ENCODE measurements at regions not wholly inside any gene's neighbourhood (a gene's known extent, or its start where the extent isn't known, plus 50 kb on each side); places are given as distances from the start of the nearest gene placed in this dataset.

DNA sequence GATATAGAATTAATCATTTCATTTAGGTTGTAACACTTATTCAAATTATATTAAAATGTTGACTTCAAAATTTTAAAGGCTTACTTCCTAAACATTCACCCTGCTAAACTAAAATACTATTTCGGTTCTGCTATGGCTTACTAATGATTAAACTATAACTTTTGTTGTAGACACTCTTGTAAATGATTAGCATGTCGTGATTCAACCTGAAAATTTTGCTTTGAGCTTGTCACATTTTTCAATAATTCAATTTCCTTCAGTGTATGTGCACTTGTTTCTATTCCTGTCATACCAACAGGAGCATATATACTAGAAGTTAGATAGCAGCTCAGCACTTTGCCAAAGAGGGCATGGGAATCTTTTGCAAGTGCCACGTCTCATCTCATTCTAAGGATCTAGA lies 1018.8 kb downstream of the AMY1C start:
- Histone ChIP-seq H3K4me3 (no peak overlapping the region), H3K36me3 (no peaks in the 10 kb centered on the region), H3K9ac (no peak overlapping the region), H3K9me3 (ENCODE audit: low read depth) (no peaks in the 10 kb centered on the region), H3F3A (ENCODE audit: low read depth) (no peaks in the 10 kb centered on the region), H3K27ac (no peak overlapping the region), H3K4me1 (no peaks in the 10 kb centered on the region), H3K4me2 (no peak overlapping the region), H3K79me2 (ENCODE audit: low read depth) (no peaks in the 10 kb centered on the region), H4K20me1 (ENCODE audit: low read depth) (no peaks in the 10 kb centered on the region), H2AFZ (replicated peaks) (no peak overlapping the region), H3K27me3 (no peaks in the 10 kb centered on the region)
- TF ChIP-seq EZH2 (IDR thresholded peaks at IDR 0.05) (no peak), EZH2phosphoT487 (IDR thresholded peaks at IDR 0.05) (no peak), CTCF (IDR thresholded peaks at IDR 0.05) (no peak)
- no peaks in the 10 kb centered on the region for H3K4me1 Mint-ChIP-seq
- no peaks in the 10 kb centered on the region for H3K36me3 Mint-ChIP-seq
- no peak for DNase-seq (ENCODE audit: low spot score)
- no peaks in the 10 kb centered on the region for H3K9me3 Mint-ChIP-seq
- H3K27me3 Mint-ChIP-seq (ENCODE audit: insufficient read depth, low read depth) = no peaks in the 10 kb centered on the region
- no peak overlapping the region for H3K27ac Mint-ChIP-seq
- no peak overlapping the region for H3K4me3 Mint-ChIP-seq

DNA sequence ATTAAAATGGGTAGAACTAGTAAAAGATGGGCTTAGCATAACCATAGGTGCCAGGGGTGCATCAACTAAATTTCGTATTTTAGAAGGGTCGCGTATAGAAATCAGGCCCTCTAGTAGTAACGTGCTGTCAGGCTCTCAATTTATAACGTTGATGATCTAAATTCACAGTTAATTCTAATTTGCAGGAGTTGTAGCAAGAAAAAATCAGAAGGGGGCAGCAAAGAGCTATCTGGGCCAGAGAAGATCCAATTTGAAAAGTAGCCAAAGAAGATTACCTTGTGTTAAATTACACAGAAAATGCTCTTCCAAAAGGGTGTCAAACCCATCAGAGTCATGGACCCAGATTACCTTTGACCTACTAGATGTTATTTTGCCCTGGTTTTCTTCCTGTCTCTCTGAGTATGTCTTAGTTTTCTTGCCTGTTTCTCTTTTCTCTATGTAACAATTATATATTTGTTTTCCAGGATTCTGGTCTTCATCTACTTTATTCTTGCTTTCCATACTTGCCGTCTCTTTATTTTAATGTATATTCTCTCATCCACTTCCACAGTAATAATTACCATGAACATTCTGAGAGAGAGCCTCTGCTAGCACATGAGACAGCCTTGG lies 1030.9 kb downstream of the AMY1C start:
- H3F3A ChIP-seq (ENCODE audit: low read depth) = no peaks in the 10 kb centered on the region
- H3K36me3 Mint-ChIP-seq = no peaks in the 10 kb centered on the region
- no peaks in the 10 kb centered on the region for H3K36me3 ChIP-seq
- H3K27me3 ChIP-seq = no peaks in the 10 kb centered on the region
- H3K4me1 ChIP-seq = no peaks in the 10 kb centered on the region
- peak overlapping the region; percentile 14 for H2AFZ ChIP-seq (replicated peaks)
- TF ChIP-seq CTCF (IDR thresholded peaks at IDR 0.05) (peak; percentile 77), EZH2phosphoT487 (IDR thresholded peaks at IDR 0.05) (no peak)
- no peaks in the 10 kb centered on the region for H3K27me3 Mint-ChIP-seq (ENCODE audit: insufficient read depth, low read depth)
- no peak overlapping the region for H3K4me2 ChIP-seq
- peaks cover 4% of the 10 kb centered on the region for H3K9me3 Mint-ChIP-seq
- no peaks in the 10 kb centered on the region for H4K20me1 ChIP-seq (ENCODE audit: low read depth)
- no peaks in the 10 kb centered on the region for H3K79me2 ChIP-seq (ENCODE audit: low read depth)
- peak; percentile 50 for DNase-seq (ENCODE audit: low spot score)
- no peak overlapping the region for H3K27ac Mint-ChIP-seq
- H3K27ac ChIP-seq = no peak overlapping the region
- no peak overlapping the region for H3K4me3 ChIP-seq
- no peak overlapping the region for H3K4me3 Mint-ChIP-seq
- H3K9me3 ChIP-seq (ENCODE audit: low read depth) = no peaks in the 10 kb centered on the region
- H3K9ac ChIP-seq = no peak overlapping the region
- no peaks in the 10 kb centered on the region for H3K4me1 Mint-ChIP-seq

- Histone ChIP-seq H2AFZ (replicated peaks) (no peak overlapping the region), H3K36me3 (no peaks in the 10 kb centered on the region), H3K4me3 (no peak overlapping the region), H3K27me3 (no peaks in the 10 kb centered on the region), H3K4me1 (no peaks in the 10 kb centered on the region), H3K79me2 (ENCODE audit: low read depth) (no peaks in the 10 kb centered on the region), H3K27ac (no peak overlapping the region), H3F3A (ENCODE audit: low read depth) (no peaks in the 10 kb centered on the region), H3K9ac (no peak overlapping the region), H3K4me2 (no peak overlapping the region), H3K9me3 (ENCODE audit: low read depth) (no peaks in the 10 kb centered on the region), H4K20me1 (ENCODE audit: low read depth) (no peaks in the 10 kb centered on the region)
- Mint-ChIP-seq H3K27ac (no peak overlapping the region), H3K9me3 (no peaks in the 10 kb centered on the region), H3K4me3 (no peak overlapping the region), H3K27me3 (ENCODE audit: insufficient read depth, low read depth) (peaks cover 2% of the 10 kb centered on the region), H3K4me1 (no peaks in the 10 kb centered on the region), H3K36me3 (no peaks in the 10 kb centered on the region)
- TF ChIP-seq EZH2phosphoT487 (IDR thresholded peaks at IDR 0.05) (no peak), CTCF (IDR thresholded peaks at IDR 0.05) (no peak), EZH2 (IDR thresholded peaks at IDR 0.05) (no peak)
- no peak for DNase-seq (ENCODE audit: low spot score)
Measured at GRCh38 chr1:104785575-104786187, 1036.0 kb downstream of the AMY1C start.
